SK-N-SH (cell line): ENCODE measurements at regions not wholly inside any gene's neighbourhood (a gene's known extent, or its start where the extent isn't known, plus 50 kb on each side); places are given as distances from the start of the nearest gene placed in this dataset.

Experiments
- CTCF ChIA-PET: fragments of 300-600, 350-600 bp; formaldehyde crosslinking; extraction: SDS; loops from one replicate; lab custom pipeline; 2021; lab: Yijun Ruan, JAX
- POLR2A ChIA-PET: fragments of 350-600 bp; sonication (Branson Sonifier 250); formaldehyde crosslinking; extraction: SDS; loops from one replicate; lab custom pipeline; 2020; ENCODE audit warnings: antibody characterized with exemption, inconsistent platforms; lab: Yijun Ruan, JAX
- DNase-seq: peaks from one replicate; pipeline ENCODE4 v3.0.0; 2012
- H2AFZ ChIP-seq: fragments of 200-600 bp; sonication (generic); 2 replicates; pipeline ENCODE4 v1.8.1; 2016; ENCODE audit warnings: antibody characterized with exemption, mild to moderate bottlenecking, low read depth
- H3F3A ChIP-seq: fragments of 200-600 bp; sonication (generic); replicated peaks from 2 replicates; pipeline ENCODE3; 2016; ENCODE audit warnings: antibody characterized with exemption, mild to moderate bottlenecking; ENCODE audit not compliant: insufficient read depth
- H3K27ac ChIP-seq, 2 experiments: fragments of 200-500 bp in 1 of 2; fragments of 200-600 bp in 1 of 2; sonication (Bioruptor generic) in 1 of 2; sonication (generic), shearing (Covaris generic) in 1 of 2; 2 replicates each; pipeline versions ENCODE4 v1.5.1 to v1.6.1; 2014 to 2016; ENCODE audit warnings: low read depth in 2 of 2, inconsistent platforms in 1 of 2, low read length in 1 of 2, mild to moderate bottlenecking in 1 of 2, mixed read lengths in 1 of 2
- H3K27me3 ChIP-seq: fragments of 200-600 bp; sonication (generic), shearing (Covaris generic); 2 replicates; pipeline ENCODE4 v1.6.1; 2016; ENCODE audit warnings: mixed run types; ENCODE audit not compliant: insufficient read depth
- H3K36me3 ChIP-seq, 2 experiments: fragments of 200-500 bp in 1 of 2; fragments of 200-600 bp in 1 of 2; sonication (Bioruptor generic) in 1 of 2; sonication (generic) in 1 of 2; replicated peaks in 1 of 2; 2 replicates each; pipeline versions ENCODE3 to v1.5.1; 2014 to 2016; ENCODE audit warnings: low read length in 1 of 2, mild to moderate bottlenecking in 1 of 2; ENCODE audit not compliant: insufficient read depth in 2 of 2, control insufficient read depth in 1 of 2
- H3K4me1 ChIP-seq, 2 experiments: fragments of 200-500 bp in 1 of 2; fragments of 200-600 bp in 1 of 2; sonication (Bioruptor generic) in 1 of 2; sonication (generic), shearing (Covaris generic) in 1 of 2; 2 replicates each; pipeline versions ENCODE4 v1.5.1 to v1.6.1; 2014 to 2016; ENCODE audit warnings: low read depth in 1 of 2, low read length in 1 of 2, mixed run types in 1 of 2; ENCODE audit not compliant: insufficient read depth in 2 of 2, control insufficient read depth in 1 of 2
- H3K4me2 ChIP-seq: fragments of 200-600 bp; sonication (generic), shearing (Covaris generic); 2 replicates; pipeline ENCODE4 v1.6.1; 2017; ENCODE audit warnings: mixed run types
- H3K4me3 ChIP-seq, 2 experiments: fragments of 200-500 bp in 1 of 2; fragments of 200-600 bp in 1 of 2; sonication (Bioruptor generic) in 1 of 2; sonication (generic), shearing (Covaris generic) in 1 of 2; 2 replicates each; pipeline versions ENCODE4 v1.5.1 to v1.8.1; 2014 to 2016; ENCODE audit warnings: low read depth in 2 of 2, inconsistent platforms in 1 of 2, low read length in 1 of 2, mild to moderate bottlenecking in 1 of 2, mixed read lengths in 1 of 2, moderate library complexity in 1 of 2
- H3K79me2 ChIP-seq: fragments of 200-600 bp; sonication (generic); 2 replicates; pipeline ENCODE4 v1.8.1; 2017; ENCODE audit warnings: mild to moderate bottlenecking; ENCODE audit not compliant: insufficient read depth
- H3K9ac ChIP-seq: fragments of 200-600 bp; sonication (generic); 2 replicates; pipeline ENCODE4 v1.6.1; 2017; ENCODE audit warnings: mixed run types
- H3K9me2 ChIP-seq: fragments of 200-600 bp; sonication (generic); 2 replicates; pipeline ENCODE4 v1.6.1; 2017; ENCODE audit warnings: mixed run types
- H3K9me3 ChIP-seq: fragments of 200-600 bp; sonication (generic); 2 replicates; pipeline ENCODE4 v1.6.1; 2017; ENCODE audit warnings: mixed run types, mild to moderate bottlenecking, moderate library complexity
- H4K20me1 ChIP-seq: fragments of 200-600 bp; sonication (generic); 2 replicates; pipeline ENCODE4 v1.6.1; 2017; ENCODE audit warnings: mild to moderate bottlenecking, mixed run types; ENCODE audit not compliant: insufficient read depth
- ELF1 ChIP-seq: IDR thresholded peaks from 2 replicates; pipeline ENCODE4 v1.4.0; 2012
- FOSL2 ChIP-seq: IDR thresholded peaks from 2 replicates; pipeline ENCODE4 v1.4.0; 2012; ENCODE audit warnings: low read depth, mild to moderate bottlenecking, moderate library complexity, borderline replicate concordance
- GABPA ChIP-seq: IDR thresholded peaks from 2 replicates; pipeline ENCODE4 v1.4.0; 2012; ENCODE audit warnings: low read depth, mild to moderate bottlenecking
- GATA2 ChIP-seq: sonication (generic); formaldehyde crosslinking; IDR thresholded peaks from 2 replicates; pipeline ENCODE4 v1.5.0; 2020; ENCODE audit warnings: mild to moderate bottlenecking, missing genetic modification reagents
- MXI1 ChIP-seq: IDR thresholded peaks from 2 replicates; pipeline ENCODE4 v1.6.1; 2012; ENCODE audit warnings: mild to moderate bottlenecking, low read depth, low read length, improper control_type of control experiment
- PBX3 ChIP-seq: IDR thresholded peaks from 2 replicates; pipeline ENCODE4; 2012
- RAD21 ChIP-seq: IDR thresholded peaks from 2 replicates; pipeline ENCODE4 v1.6.1; 2012; ENCODE audit warnings: mild to moderate bottlenecking, low read length
- RCOR1 ChIP-seq: fragments of 150-350 bp; IDR thresholded peaks from 2 replicates; pipeline ENCODE4 v1.6.1; 2017; ENCODE audit warnings: antibody characterized with exemption, low read length
- RFX5 ChIP-seq: IDR thresholded peaks from 2 replicates; pipeline ENCODE4 v1.6.1; 2012; ENCODE audit warnings: mild to moderate bottlenecking, improper control_type of control experiment, low read length
- TAF1 ChIP-seq: IDR thresholded peaks from 2 replicates; pipeline ENCODE4 v1.6.1; 2012; ENCODE audit warnings: low read depth, mild to moderate bottlenecking, low read length, moderate library complexity, borderline replicate concordance
- TCF12 ChIP-seq: IDR thresholded peaks from 2 replicates; pipeline ENCODE4 v1.4.0; 2012
- USF1 ChIP-seq: IDR thresholded peaks from 2 replicates; pipeline ENCODE4 v1.4.0; 2012; ENCODE audit warnings: low read depth, borderline replicate concordance
- ZBTB33 ChIP-seq: IDR thresholded peaks from 2 replicates; pipeline ENCODE4 v1.4.0; 2012; ENCODE audit warnings: low read depth, borderline replicate concordance
- WGBS: methylation state at CpG from one replicate; pipeline ENCODE4 v1.1.6; 2017; ENCODE audit warnings: low lambda C conversion rate; 5-methylcytosine and 5-hydroxymethylcytosine counted together

GRCh38 chr6:163825033-163825432, 410.5 kb downstream of the QKI start:
- H3K4me3 ChIP-seq, result no peak overlapping the region
- H3K9me2 ChIP-seq, result no peaks in the 10 kb centered on the region
- H3K9me3 ChIP-seq, result no peaks in the 10 kb centered on the region
- H3K4me2 ChIP-seq, result no peak overlapping the region
- H3F3A ChIP-seq, result no peaks in the 10 kb centered on the region
- H3K36me3 ChIP-seq, result no peaks in the 10 kb centered on the region
- POLR2A ChIA-PET, result no interaction called here
- CTCF ChIA-PET, result no interaction called here
- no peak overlapping the region for H3K9ac ChIP-seq
- no peaks in the 10 kb centered on the region for H4K20me1 ChIP-seq
- H2AFZ ChIP-seq, result no peak overlapping the region
- TF ChIP-seq ELF1 (no peak), TCF12 (peak; percentile 14; the same call in 1 of the 2 replicates), GATA2 (CRISPR knock-in tag) (no peak), RAD21 (no peak), GABPA (no peak)
- no peaks in the 10 kb centered on the region for H3K27me3 ChIP-seq
- peaks cover 0 to 8% of the 10 kb centered on the region in 2 experiments; a peak in 2 of 4 replicates for H3K4me1 ChIP-seq
- DNase-seq, result no peak
- 67% methylated on average over 9 of the region's 9 CpGs for WGBS
- H3K27ac ChIP-seq, result no peak overlapping the region
- H3K79me2 ChIP-seq, result no peaks in the 10 kb centered on the region

- no peak for TF ChIP-seq RFX5
- TF ChIP-seq ELF1, result no peak
- TF ChIP-seq TAF1, result no peak
- TF ChIP-seq ZBTB33, result no peak
- no peak for TF ChIP-seq USF1
- TF ChIP-seq MXI1, result no peak
- TF ChIP-seq FOSL2, result no peak
- no peak for TF ChIP-seq RCOR1
- TF ChIP-seq PBX3, result no peak
- TF ChIP-seq, all 33 proteins: peak for 0
- H3K9me3 ChIP-seq, result no peaks in the 10 kb centered on the region
- H3K9ac ChIP-seq, result no peak overlapping the region
- H3K4me3 ChIP-seq, result no peak overlapping the region
- no peaks in the 10 kb centered on the region for H3K36me3 ChIP-seq
- H3F3A ChIP-seq, result no peaks in the 10 kb centered on the region
- no peaks in the 10 kb centered on the region for H3K79me2 ChIP-seq
- 47% methylated on average over 5 of the region's 5 CpGs for WGBS
- CTCF ChIA-PET, result interaction anchor here (0.6 kb wide), 1 partner anchor 389 kb away, joined by 3 read pairs; no protein-coding TSS in a partner anchor
- no peaks in the 10 kb centered on the region for H3K27me3 ChIP-seq
- no peak overlapping the region for H3K27ac ChIP-seq
- H3K9me2 ChIP-seq, result no peaks in the 10 kb centered on the region
- no peaks in the 10 kb centered on the region for H4K20me1 ChIP-seq
- POLR2A ChIA-PET, result no interaction called here
- peaks cover 0 to 8% of the 10 kb centered on the region in 2 experiments; a peak in 2 of 4 replicates for H3K4me1 ChIP-seq
- no peak overlapping the region for H2AFZ ChIP-seq
- H3K4me2 ChIP-seq, result no peak overlapping the region
- DNase-seq, result no peak
These were observed 409.1 kb downstream of the QKI start for GRCh38 chr6:163823577-163823976.
